Parathyroid adenoma (tissue), 2 donors: ENCODE measurements at regions not wholly inside any gene's neighbourhood (a gene's known extent, or its start where the extent isn't known, plus 50 kb on each side); places are given as distances from the start of the nearest gene placed in this dataset.

ENCODE experiments used
- H2AFZ ChIP-seq: fragments of 300-600 bp; sonication (generic); one replicate; pipeline ENCODE4 v1.7.0; 2017; ENCODE audit warnings: antibody characterized with exemption, mild to moderate bottlenecking
- H3K27ac ChIP-seq: fragments of 300-600 bp; sonication (generic); one replicate; pipeline ENCODE4 v1.7.0; 2017
- H3K27me3 ChIP-seq: fragments of 300-600 bp; sonication (generic); one replicate; pipeline ENCODE4 v1.7.0; 2017; ENCODE audit warnings: low read length; ENCODE audit not compliant: control insufficient read depth, insufficient read depth
- H3K36me3 ChIP-seq: fragments of 300-600 bp; sonication (generic); one replicate; pipeline ENCODE4 v1.7.0; 2017; ENCODE audit warnings: low read length; ENCODE audit not compliant: control insufficient read depth, insufficient read depth
- H3K4me1 ChIP-seq: fragments of 300-600 bp; sonication (generic); one replicate; pipeline ENCODE4 v1.7.0; 2017; ENCODE audit warnings: control low read depth
- H3K4me2 ChIP-seq: fragments of 300-600 bp; sonication (generic); one replicate; pipeline ENCODE4 v1.7.0; 2017; ENCODE audit warnings: low read length
- H3K4me3 ChIP-seq: fragments of 300-600 bp; sonication (generic); one replicate; pipeline ENCODE4 v1.7.0; 2017; ENCODE audit warnings: low read depth, low read length
- H3K79me2 ChIP-seq: fragments of 300-600 bp; sonication (generic); one replicate; pipeline ENCODE4 v1.7.0; 2017; ENCODE audit warnings: control low read depth
- H3K9ac ChIP-seq: fragments of 300-600 bp; sonication (generic); one replicate; pipeline ENCODE4 v1.7.0; 2017; ENCODE audit warnings: mild to moderate bottlenecking
- H3K9me3 ChIP-seq: fragments of 300-600 bp; sonication (generic); one replicate; pipeline ENCODE4 v1.7.0; 2017; ENCODE audit warnings: low read length; ENCODE audit not compliant: control insufficient read depth
- TF ChIP-seq, protein P1 (sequence below): fragments of 300-600 bp; sonication (generic); IDR thresholded peaks from one replicate; pipeline ENCODE4 v1.7.0; 2017; ENCODE audit warnings: antibody characterized with exemption, mild to moderate bottlenecking
- donor health status: primary hyperparathyroidism.

GRCh38 chr10:10545771-10546170 is 471.9 kb upstream of the CELF2 start:
- no peak overlapping the region for H3K4me2 ChIP-seq
- H3K79me2 ChIP-seq: no peaks in the 10 kb centered on the region
- H3K4me3 ChIP-seq: no peak overlapping the region
- H3K27ac ChIP-seq: no peak overlapping the region
- peaks cover 3% of the 10 kb centered on the region for H3K4me1 ChIP-seq
- no peaks in the 10 kb centered on the region for H3K36me3 ChIP-seq
- H3K9ac ChIP-seq: no peak overlapping the region
- no peaks in the 10 kb centered on the region for H3K27me3 ChIP-seq
- no peaks in the 10 kb centered on the region for H3K9me3 ChIP-seq
- TF ChIP-seq, protein P1, sequence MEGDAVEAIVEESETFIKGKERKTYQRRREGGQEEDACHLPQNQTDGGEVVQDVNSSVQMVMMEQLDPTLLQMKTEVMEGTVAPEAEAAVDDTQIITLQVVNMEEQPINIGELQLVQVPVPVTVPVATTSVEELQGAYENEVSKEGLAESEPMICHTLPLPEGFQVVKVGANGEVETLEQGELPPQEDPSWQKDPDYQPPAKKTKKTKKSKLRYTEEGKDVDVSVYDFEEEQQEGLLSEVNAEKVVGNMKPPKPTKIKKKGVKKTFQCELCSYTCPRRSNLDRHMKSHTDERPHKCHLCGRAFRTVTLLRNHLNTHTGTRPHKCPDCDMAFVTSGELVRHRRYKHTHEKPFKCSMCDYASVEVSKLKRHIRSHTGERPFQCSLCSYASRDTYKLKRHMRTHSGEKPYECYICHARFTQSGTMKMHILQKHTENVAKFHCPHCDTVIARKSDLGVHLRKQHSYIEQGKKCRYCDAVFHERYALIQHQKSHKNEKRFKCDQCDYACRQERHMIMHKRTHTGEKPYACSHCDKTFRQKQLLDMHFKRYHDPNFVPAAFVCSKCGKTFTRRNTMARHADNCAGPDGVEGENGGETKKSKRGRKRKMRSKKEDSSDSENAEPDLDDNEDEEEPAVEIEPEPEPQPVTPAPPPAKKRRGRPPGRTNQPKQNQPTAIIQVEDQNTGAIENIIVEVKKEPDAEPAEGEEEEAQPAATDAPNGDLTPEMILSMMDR: no peak
- H2AFZ ChIP-seq: no peak overlapping the region

- H3K4me1 ChIP-seq: no peaks in the 10 kb centered on the region
- H2AFZ ChIP-seq: no peak overlapping the region
- no peak overlapping the region for H3K9ac ChIP-seq
- no peaks in the 10 kb centered on the region for H3K79me2 ChIP-seq
- H3K36me3 ChIP-seq: no peaks in the 10 kb centered on the region
- H3K27me3 ChIP-seq: no peaks in the 10 kb centered on the region
- no peak overlapping the region for H3K4me3 ChIP-seq
- H3K9me3 ChIP-seq: no peaks in the 10 kb centered on the region
- H3K27ac ChIP-seq: no peak overlapping the region
- TF ChIP-seq, protein P1: no peak
- H3K4me2 ChIP-seq: no peak overlapping the region
Measured at GRCh38 chr10:10551596-10552301, 465.9 kb upstream of the CELF2 start.

GRCh38 chr10:10552948-10553347 is 464.7 kb upstream of the CELF2 start:
- Histone ChIP-seq H2AFZ (no peak overlapping the region), H3K4me1 (no peaks in the 10 kb centered on the region), H3K27ac (no peak overlapping the region), H3K79me2 (no peaks in the 10 kb centered on the region), H3K27me3 (no peaks in the 10 kb centered on the region), H3K9me3 (no peaks in the 10 kb centered on the region), H3K9ac (no peak overlapping the region), H3K4me2 (no peak overlapping the region), H3K4me3 (no peak overlapping the region), H3K36me3 (no peaks in the 10 kb centered on the region)
- TF ChIP-seq, protein P1: no peak

DNA sequence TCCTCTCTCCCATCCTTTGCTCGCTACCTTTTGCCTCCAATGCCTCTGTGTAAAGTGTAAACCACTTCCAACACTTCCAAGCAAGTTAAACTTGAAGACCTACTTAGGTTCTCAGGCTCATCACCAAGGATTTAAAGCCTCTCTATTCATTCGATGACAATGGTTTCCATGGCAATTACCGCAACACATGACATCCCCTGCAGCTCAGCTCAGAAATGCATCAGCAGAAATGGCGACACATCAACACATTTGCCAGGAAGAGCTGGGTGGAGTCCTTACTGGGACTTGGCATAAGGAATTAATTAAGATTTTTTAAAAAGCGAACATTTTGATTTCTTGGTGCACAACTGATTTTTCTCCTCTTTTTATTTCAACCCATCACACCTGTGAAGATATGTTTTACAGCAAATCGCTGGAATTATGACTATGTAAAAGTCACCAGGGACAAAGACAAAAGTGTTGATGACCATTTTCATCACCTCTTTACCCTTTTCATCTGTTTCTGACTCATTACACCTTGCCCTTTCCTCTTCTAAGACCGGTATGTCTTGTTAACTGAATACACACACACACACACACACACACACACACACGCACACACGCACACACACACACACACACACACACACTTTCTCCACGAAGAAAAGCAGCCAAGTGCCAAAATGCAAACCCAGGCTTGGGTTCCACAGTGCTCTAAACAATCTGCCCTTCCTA is 453.4 kb upstream of the CELF2 start:
- H3K4me1 ChIP-seq: no peaks in the 10 kb centered on the region
- no peaks in the 10 kb centered on the region for H3K79me2 ChIP-seq
- no peak overlapping the region for H3K4me3 ChIP-seq
- H2AFZ ChIP-seq: no peak overlapping the region
- H3K36me3 ChIP-seq: no peaks in the 10 kb centered on the region
- H3K9ac ChIP-seq: no peak overlapping the region
- no peaks in the 10 kb centered on the region for H3K9me3 ChIP-seq
- H3K27me3 ChIP-seq: no peaks in the 10 kb centered on the region
- TF ChIP-seq, protein P1: no peak
- no peak overlapping the region for H3K27ac ChIP-seq
- H3K4me2 ChIP-seq: no peak overlapping the region
